H1 (cell line): ENCODE measurements at regions not wholly inside any gene's neighbourhood (a gene's known extent, or its start where the extent isn't known, plus 50 kb on each side); places are given as distances from the start of the nearest gene placed in this dataset.

Experiments
- CTCF ChIA-PET: fragments of 300-600 bp; sonication (Branson Sonifier 250); formaldehyde crosslinking; loops from one replicate; lab custom pipeline; 2021; ENCODE audit not compliant: partially characterized antibody; lab: Charles Lee
- POLR2A ChIA-PET: fragments of 300-600 bp; sonication (Branson Sonifier 250); formaldehyde crosslinking; loops from one replicate; lab custom pipeline; 2021; ENCODE audit warnings: inconsistent platforms; ENCODE audit not compliant: partially characterized antibody; lab: Charles Lee
- DNase-seq, 2 experiments: peaks; one replicate each; pipeline versions ENCODE4 v3.0.0 to v3.0.0-alpha.2; 2010 to 2022; ENCODE audit warnings: low spot score in 2 of 2, low read depth in 1 of 2, mixed read lengths in 1 of 2
- FAIRE-seq: peaks from 2 replicates; lab custom pipeline; 2011; peaks lifted over from hg19 to GRCh38; lab: Jason Lieb, UNC
- H2AFZ ChIP-seq: 2 replicates; pipeline ENCODE4 v1.8.1; 2012; ENCODE audit warnings: low read length, inconsistent platforms
- H2AK5ac ChIP-seq: 2 replicates; pipeline ENCODE4 v1.6.1; 2013; ENCODE audit warnings: low read depth, low read length
- H2BK120ac ChIP-seq: replicated peaks from 2 replicates; pipeline ENCODE3; 2013; ENCODE audit warnings: low read depth, low read length, inconsistent platforms
- H2BK12ac ChIP-seq: 2 replicates; pipeline ENCODE4 v1.6.1; 2013; ENCODE audit warnings: low read depth, low read length
- H2BK15ac ChIP-seq: 2 replicates; pipeline ENCODE4 v1.6.1; 2013; ENCODE audit warnings: low read length
- H2BK20ac ChIP-seq: 2 replicates; pipeline ENCODE4 v1.6.1; 2013; ENCODE audit warnings: low read length
- H2BK5ac ChIP-seq: 2 replicates; pipeline ENCODE4 v1.6.1; 2013; ENCODE audit warnings: low read depth, low read length
- H3K14ac ChIP-seq: 2 replicates; pipeline ENCODE4 v1.6.1; 2013; ENCODE audit warnings: inconsistent platforms; ENCODE audit not compliant: insufficient read length
- H3K18ac ChIP-seq: 2 replicates; pipeline ENCODE4 v1.6.1; 2013; ENCODE audit warnings: low read length; ENCODE audit errors: extremely low read depth
- H3K23ac ChIP-seq: 2 replicates; pipeline ENCODE4 v1.6.1; 2013; ENCODE audit warnings: inconsistent platforms; ENCODE audit not compliant: insufficient read length
- H3K23me2 ChIP-seq: 2 replicates; pipeline ENCODE4 v1.6.1; 2013; ENCODE audit warnings: low read depth, low read length
- H3K27ac ChIP-seq: 2 replicates; pipeline ENCODE4 v1.6.1; 2011; ENCODE audit warnings: low read depth, low read length, inconsistent platforms
- H3K27me3 ChIP-seq, 4 experiments: replicated peaks in 1 of 4; 1 replicate in 1 of 4; 2 replicates in 3 of 4; pipeline versions ENCODE4 v1.6.1 to v1.8.1; 2011 to 2013; ENCODE audit warnings: low read length in 3 of 4, mild to moderate bottlenecking in 3 of 4, inconsistent platforms in 2 of 4, mixed read lengths in 2 of 4, moderate library complexity in 1 of 4; ENCODE audit not compliant: control insufficient read depth in 3 of 4, insufficient read depth in 3 of 4; ENCODE audit errors: extremely low read depth in 1 of 4
- H3K36me3 ChIP-seq, 4 experiments: 2 replicates each; pipeline versions ENCODE4 v1.6.1 to v1.8.1; 2011 to 2013; ENCODE audit warnings: mild to moderate bottlenecking in 4 of 4, low read length in 3 of 4, moderate library complexity in 2 of 4, control low read depth in 1 of 4, inconsistent platforms in 1 of 4; ENCODE audit not compliant: insufficient read depth in 4 of 4, control insufficient read depth in 2 of 4
- H3K4ac ChIP-seq: replicated peaks from 2 replicates; pipeline ENCODE3; 2013; ENCODE audit warnings: low read length, low read depth, mixed read lengths, inconsistent platforms; ENCODE audit not compliant: insufficient read length
- H3K4me1 ChIP-seq, 4 experiments: replicated peaks in 1 of 4; 1 replicate in 1 of 4; 2 replicates in 3 of 4; pipeline versions ENCODE4 v1.6.1 to v1.8.1; 2011 to 2013; ENCODE audit warnings: low read length in 3 of 4, inconsistent platforms in 2 of 4, mixed read lengths in 1 of 4; ENCODE audit not compliant: insufficient read depth in 4 of 4, control insufficient read depth in 3 of 4
- H3K4me2 ChIP-seq, 2 experiments: 2 replicates each; pipeline versions ENCODE4 v1.6.1 to v1.8.1; 2011 to 2013; ENCODE audit warnings: low read depth in 2 of 2, low read length in 2 of 2, control low read depth in 1 of 2, inconsistent platforms in 1 of 2, mild to moderate bottlenecking in 1 of 2; ENCODE audit not compliant: insufficient read depth in 1 of 2
- H3K4me3 ChIP-seq, 4 experiments: fragments of 200-600, 300-600 bp in 1 of 4; sonication (generic), shearing (Covaris generic), sonication (Bioruptor Twin) in 1 of 4; 2 replicates each; pipeline versions ENCODE4 v1.5.1 to v1.8.1; 2011 to 2016; ENCODE audit warnings: low read length in 4 of 4, low read depth in 3 of 4, control low read depth in 2 of 4, inconsistent platforms in 2 of 4, mild to moderate bottlenecking in 2 of 4, mixed read lengths in 1 of 4, moderate library complexity in 1 of 4; ENCODE audit not compliant: insufficient read depth in 2 of 4; ENCODE audit errors: extremely low read depth in 1 of 4
- H3K56ac ChIP-seq: replicated peaks from 2 replicates; pipeline ENCODE3; 2013; ENCODE audit warnings: low read depth, mild to moderate bottlenecking, mixed read lengths, low read length, inconsistent platforms; ENCODE audit not compliant: insufficient read length
- H3K79me1 ChIP-seq: 2 replicates; pipeline ENCODE4 v1.6.1; 2013; ENCODE audit warnings: low read depth, low read length, control low read depth
- H3K79me2 ChIP-seq, 2 experiments: 2 replicates each; pipeline versions ENCODE4 v1.6.1 to v1.8.1; 2012 to 2013; ENCODE audit warnings: low read length in 2 of 2, mild to moderate bottlenecking in 2 of 2, inconsistent platforms in 1 of 2; ENCODE audit not compliant: insufficient read depth in 2 of 2, control insufficient read depth in 1 of 2
- H3K9ac ChIP-seq, 4 experiments: replicated peaks in 1 of 4; 1 replicate in 1 of 4; 2 replicates in 3 of 4; pipeline versions ENCODE4 v1.6.1 to v1.8.1; 2011 to 2013; ENCODE audit warnings: low read depth in 3 of 4, low read length in 3 of 4, control low read depth in 2 of 4, mild to moderate bottlenecking in 2 of 4, moderate library complexity in 2 of 4, inconsistent platforms in 1 of 4; ENCODE audit errors: extremely low read depth in 1 of 4
- H3K9me3 ChIP-seq, 2 experiments: 2 replicates each; pipeline versions ENCODE4 v1.6.1 to v1.8.1; 2012 to 2013; ENCODE audit warnings: mild to moderate bottlenecking in 2 of 2, moderate library complexity in 2 of 2, control low read depth in 1 of 2, inconsistent platforms in 1 of 2, low read depth in 1 of 2, low read length in 1 of 2, mixed read lengths in 1 of 2; ENCODE audit not compliant: insufficient read depth in 2 of 2
- H4K20me1 ChIP-seq, 2 experiments: replicated peaks in 1 of 2; 2 replicates each; pipeline versions ENCODE3 to v1.8.1; 2011 to 2013; ENCODE audit warnings: inconsistent platforms in 2 of 2, low read length in 2 of 2, mild to moderate bottlenecking in 1 of 2; ENCODE audit not compliant: insufficient read depth in 2 of 2, control insufficient read depth in 1 of 2
- H4K5ac ChIP-seq: 2 replicates; pipeline ENCODE4 v1.6.1; 2013; ENCODE audit warnings: low read length, low read depth, mixed read lengths, inconsistent platforms; ENCODE audit not compliant: insufficient read length
- H4K8ac ChIP-seq: 2 replicates; pipeline ENCODE4 v1.8.0; 2013; ENCODE audit warnings: mild to moderate bottlenecking, moderate library complexity, low read length, inconsistent platforms; ENCODE audit not compliant: insufficient read depth; ENCODE audit errors: extremely low read depth
- H4K91ac ChIP-seq: replicated peaks from 2 replicates; pipeline ENCODE3; 2013; ENCODE audit warnings: low read length, mixed read lengths, inconsistent platforms; ENCODE audit not compliant: insufficient read length
- BCL11A ChIP-seq, 2 experiments: IDR thresholded peaks; one replicate each; pipeline ENCODE4 v1.6.1; 2011; ENCODE audit warnings: low read depth in 2 of 2, low read length in 2 of 2, mild to moderate bottlenecking in 2 of 2
- RXRA ChIP-seq: IDR thresholded peaks from 2 replicates; pipeline ENCODE4 v1.6.1; 2011; ENCODE audit warnings: low read depth, mild to moderate bottlenecking, low read length, moderate library complexity; ENCODE audit not compliant: insufficient read depth
- WGBS, 2 experiments: shearing (Covaris generic) in 1 of 2; methylation state at CpG; one replicate each; pipeline versions ENCODE4 v1.1.6 to v1.1.7; 2013 to 2015; ENCODE audit warnings: low lambda C conversion rate in 2 of 2, mixed read lengths in 2 of 2, inconsistent platforms in 1 of 2, low coverage in 1 of 2, missing lambda C conversion rate in 1 of 2; ENCODE audit not compliant: insufficient replicate concordance in 2 of 2, insufficient coverage in 1 of 2, insufficient read length in 1 of 2; ENCODE audit errors: extremely low coverage in 1 of 2, missing lambda C conversion rate in 1 of 2; 5-methylcytosine and 5-hydroxymethylcytosine counted together

GRCh38 chr9:21624675-21625644, 142.8 kb upstream of the IFNE start:
- H4K5ac ChIP-seq = no peak overlapping the region
- no peak overlapping the region for H3K14ac ChIP-seq
- H4K20me1 ChIP-seq = no peaks in the 10 kb centered on the region
- no peaks in the 10 kb centered on the region for H3K4me1 ChIP-seq
- H3K23me2 ChIP-seq = no peaks in the 10 kb centered on the region
- H2AFZ ChIP-seq = no peak overlapping the region
- no peak for DNase-seq
- H3K23ac ChIP-seq = no peak overlapping the region
- WGBS, 2 experiments = 86% methylated on average over 3 of the region's 3 CpGs; no CpG with 5 or more reads in 1 of the 2 experiments
- H3K4me2 ChIP-seq = no peak overlapping the region
- H3K9me3 ChIP-seq = no peaks in the 10 kb centered on the region
- no peak overlapping the region for H3K4ac ChIP-seq
- H3K4me3 ChIP-seq = no peak overlapping the region
- no peak overlapping the region for H4K91ac ChIP-seq
- H2BK15ac ChIP-seq = no peak overlapping the region
- H3K79me1 ChIP-seq = no peaks in the 10 kb centered on the region
- H2AK5ac ChIP-seq = no peak overlapping the region
- H3K56ac ChIP-seq = no peak overlapping the region
- no peak overlapping the region for H3K18ac ChIP-seq
- H2BK12ac ChIP-seq = no peak overlapping the region
- no peak overlapping the region for H2BK120ac ChIP-seq
- no peak overlapping the region for H3K27ac ChIP-seq
- H2BK5ac ChIP-seq = no peak overlapping the region
- ChIA-PET CTCF (no interaction called here), POLR2A (interaction anchor here (1.0 kb wide), 1 partner anchor 10 kb away, joined by 3 read pairs; no protein-coding TSS in a partner anchor)
- no peak overlapping the region for H4K8ac ChIP-seq
- H2BK20ac ChIP-seq = no peak overlapping the region
- no peak overlapping the region for H3K9ac ChIP-seq
- no peak for FAIRE-seq
- no peaks in the 10 kb centered on the region for H3K27me3 ChIP-seq
- H3K79me2 ChIP-seq = no peaks in the 10 kb centered on the region
- H3K36me3 ChIP-seq = no peaks in the 10 kb centered on the region
- TF ChIP-seq BCL11A (IDR thresholded peaks at IDR 0.05; ENCODE audit: low read depth in 2 of 2, low read length in 2 of 2) = no peak
- no peak for TF ChIP-seq RXRA
